Keratinocyte (primary cell): ENCODE measurements at regions not wholly inside any gene's neighbourhood (a gene's known extent, or its start where the extent isn't known, plus 50 kb on each side); places are given as distances from the start of the nearest gene placed in this dataset.
"Not testable (repeated sequence)": the region's sequence is repeated elsewhere in the genome, so short reads cannot be mapped to it uniquely, and the experiment has no call there.

Experiments
- DNase-seq: peaks from one replicate; pipeline ENCODE4 v3.0.0-alpha.2; 2011; ENCODE audit warnings: low read depth, missing footprints, low spot score
- FAIRE-seq: peaks from 2 replicates; lab custom pipeline; 2011; peaks lifted over from hg19 to GRCh38; lab: Jason Lieb, UNC
- H2AFZ ChIP-seq: 2 replicates; pipeline ENCODE4 v1.6.0; 2012; ENCODE audit warnings: low read length, control low read depth, inconsistent platforms; ENCODE audit not compliant: control insufficient read depth
- H3K27ac ChIP-seq: 2 replicates; pipeline ENCODE4 v1.5.1; 2011; ENCODE audit warnings: low read length; ENCODE audit not compliant: control insufficient read depth, insufficient read depth
- H3K27me3 ChIP-seq: 3 replicates; pipeline ENCODE4 v1.6.0; 2011; ENCODE audit warnings: low read length; ENCODE audit not compliant: control insufficient read depth, insufficient read depth; ENCODE audit errors: extremely low read depth
- H3K36me3 ChIP-seq, 2 experiments: 2 replicates in 1 of 2; 3 replicates in 1 of 2; pipeline ENCODE4 v1.5.1; 2011; ENCODE audit warnings: low read length in 2 of 2, mild to moderate bottlenecking in 1 of 2; ENCODE audit not compliant: control insufficient read depth in 2 of 2, insufficient read depth in 2 of 2; ENCODE audit errors: extremely low read depth in 1 of 2
- H3K4me1 ChIP-seq: 3 replicates; pipeline ENCODE4 v1.5.1; 2011; ENCODE audit warnings: low read length; ENCODE audit not compliant: control insufficient read depth, insufficient read depth; ENCODE audit errors: extremely low read depth
- H3K4me2 ChIP-seq: 3 replicates; pipeline ENCODE4 v1.6.0; 2011; ENCODE audit warnings: low read depth, low read length; ENCODE audit not compliant: control insufficient read depth, insufficient read depth; ENCODE audit errors: extremely low read depth
- H3K4me3 ChIP-seq, 3 experiments: fragments of 200-600 bp in 1 of 3; sonication (generic) in 1 of 3; 2 replicates in 2 of 3; 3 replicates in 1 of 3; pipeline ENCODE4 v1.5.1; 2011 to 2016; ENCODE audit warnings: low read length in 3 of 3, mild to moderate bottlenecking in 3 of 3, control low read depth in 2 of 3, inconsistent platforms in 1 of 3, low read depth in 1 of 3, mixed read lengths in 1 of 3, mixed run types in 1 of 3, moderate library complexity in 1 of 3; ENCODE audit not compliant: control insufficient read depth in 2 of 3, insufficient read depth in 2 of 3; ENCODE audit errors: extremely low read depth in 1 of 3
- H3K79me2 ChIP-seq: 2 replicates; pipeline ENCODE4 v1.6.0; 2012; ENCODE audit warnings: low read length; ENCODE audit not compliant: control insufficient read depth, insufficient read depth
- H3K9ac ChIP-seq: 3 replicates; pipeline ENCODE4 v1.6.0; 2011; ENCODE audit warnings: low read length; ENCODE audit not compliant: control insufficient read depth, insufficient read depth; ENCODE audit errors: extremely low read depth
- H3K9me1 ChIP-seq: 3 replicates; pipeline ENCODE4 v1.6.0; 2011; ENCODE audit warnings: low read length; ENCODE audit not compliant: control insufficient read depth, insufficient read depth; ENCODE audit errors: extremely low read depth
- H3K9me3 ChIP-seq: 2 replicates; pipeline ENCODE4 v1.5.1; 2012; ENCODE audit warnings: low read depth, low read length; ENCODE audit not compliant: control insufficient read depth
- H4K20me1 ChIP-seq: 3 replicates; pipeline ENCODE4 v1.6.0; 2011; ENCODE audit warnings: low read length; ENCODE audit not compliant: control insufficient read depth, insufficient read depth; ENCODE audit errors: extremely low read depth
- CTCF ChIP-seq, 3 experiments: IDR thresholded peaks in 1 of 3; conservative IDR thresholded peaks in 1 of 3; optimal IDR thresholded peaks in 1 of 3; 2 replicates in 2 of 3; 3 replicates in 1 of 3; pipeline versions ENCODE3 to v1.5.1; 2011; ENCODE audit warnings: low read length in 3 of 3, mild to moderate bottlenecking in 3 of 3, moderate library complexity in 2 of 3, control low read depth in 1 of 3, inconsistent platforms in 1 of 3; ENCODE audit not compliant: insufficient read depth in 2 of 3; ENCODE audit errors: extremely low read depth in 1 of 3
- EZH2 ChIP-seq: IDR thresholded peaks from one replicate; pipeline ENCODE4 v1.6.1; 2012; ENCODE audit warnings: inconsistent platforms, mild to moderate bottlenecking, low read length, moderate library complexity
- dilution Hi-C: fragments of 300-500 bp; cut with MboI; formaldehyde crosslinking; loops from one replicate; pipeline ENCODE4 v1.7.0; 2020; ENCODE audit warnings: low sequenced_read_pairs; ENCODE audit not compliant: extremely low pct_ligation_motif_present

- no peaks in the 10 kb centered on the region for H3K36me3 ChIP-seq
- H3K9me3 ChIP-seq, result no peaks in the 10 kb centered on the region
- no peak overlapping the region for H3K27ac ChIP-seq
- H2AFZ ChIP-seq, result no peak overlapping the region
- no peaks in the 10 kb centered on the region for H3K4me1 ChIP-seq
- dilution Hi-C loops, result no loop called here
- H3K79me2 ChIP-seq, result no peaks in the 10 kb centered on the region
- H3K9me1 ChIP-seq, result no peaks in the 10 kb centered on the region
- DNase-seq (no peak), FAIRE-seq (no peak)
- no peaks in the 10 kb centered on the region for H4K20me1 ChIP-seq
- TF ChIP-seq CTCF (optimal IDR thresholded peaks at IDR 0.05 in 1 of 3, IDR thresholded peaks at IDR 0.05 in 1 of 3, conservative IDR thresholded peaks at IDR 0.05 in 1 of 3; ENCODE audit: extremely low read depth in 1 of 3, insufficient read depth in 2 of 3, low read length in 3 of 3) (no peak), EZH2 (no peak)
- no peak overlapping the region for H3K4me2 ChIP-seq
- H3K27me3 ChIP-seq, result peaks cover 3% of the 10 kb centered on the region
- H3K4me3 ChIP-seq, result no peak overlapping the region
- H3K9ac ChIP-seq, result no peak overlapping the region
Observed at GRCh38 chr4:72706684-72707083, 137.7 kb upstream of the ADAMTS3 start.

GRCh38 chr4:72704925-72705640 is 136.1 kb upstream of the ADAMTS3 start:
- H3K4me1 ChIP-seq, dilution Hi-C loops, H3K36me3 ChIP-seq, H3K27ac ChIP-seq, FAIRE-seq, H3K9me3 ChIP-seq, H3K9ac ChIP-seq, H3K79me2 ChIP-seq, H3K27me3 ChIP-seq, H3K4me3 ChIP-seq, H4K20me1 ChIP-seq, H3K9me1 ChIP-seq, H3K4me2 ChIP-seq, DNase-seq, H2AFZ ChIP-seq: not testable (repeated sequence)

GRCh38 chr4:72702948-72703347 is 133.9 kb upstream of the ADAMTS3 start:
- H3K9ac ChIP-seq, result no peak overlapping the region
- dilution Hi-C loops, result no loop called here
- H3K9me3 ChIP-seq, result no peaks in the 10 kb centered on the region
- no peaks in the 10 kb centered on the region for H3K4me1 ChIP-seq
- no peaks in the 10 kb centered on the region for H3K79me2 ChIP-seq
- H3K4me3 ChIP-seq, result no peak overlapping the region
- no peak overlapping the region for H2AFZ ChIP-seq
- FAIRE-seq (no peak), DNase-seq (no peak)
- no peak overlapping the region for H3K27ac ChIP-seq
- H3K4me2 ChIP-seq, result no peak overlapping the region
- H3K27me3 ChIP-seq, result no peaks in the 10 kb centered on the region
- no peaks in the 10 kb centered on the region for H3K36me3 ChIP-seq
- H3K9me1 ChIP-seq, result no peaks in the 10 kb centered on the region
- TF ChIP-seq EZH2 (no peak), CTCF (optimal IDR thresholded peaks at IDR 0.05 in 1 of 3, IDR thresholded peaks at IDR 0.05 in 1 of 3, conservative IDR thresholded peaks at IDR 0.05 in 1 of 3; ENCODE audit: extremely low read depth in 1 of 3, insufficient read depth in 2 of 3, low read length in 3 of 3) (no peak)
- no peaks in the 10 kb centered on the region for H4K20me1 ChIP-seq
